ENCODE measurements at regions not wholly inside any gene's neighbourhood (a gene's known extent, or its start where the extent isn't known, plus 50 kb on each side); places are given as distances from the start of the nearest gene placed in this dataset.
A peak's percentile ranks its signal among the peaks of the same experiment; 100 is the strongest.

DNA sequence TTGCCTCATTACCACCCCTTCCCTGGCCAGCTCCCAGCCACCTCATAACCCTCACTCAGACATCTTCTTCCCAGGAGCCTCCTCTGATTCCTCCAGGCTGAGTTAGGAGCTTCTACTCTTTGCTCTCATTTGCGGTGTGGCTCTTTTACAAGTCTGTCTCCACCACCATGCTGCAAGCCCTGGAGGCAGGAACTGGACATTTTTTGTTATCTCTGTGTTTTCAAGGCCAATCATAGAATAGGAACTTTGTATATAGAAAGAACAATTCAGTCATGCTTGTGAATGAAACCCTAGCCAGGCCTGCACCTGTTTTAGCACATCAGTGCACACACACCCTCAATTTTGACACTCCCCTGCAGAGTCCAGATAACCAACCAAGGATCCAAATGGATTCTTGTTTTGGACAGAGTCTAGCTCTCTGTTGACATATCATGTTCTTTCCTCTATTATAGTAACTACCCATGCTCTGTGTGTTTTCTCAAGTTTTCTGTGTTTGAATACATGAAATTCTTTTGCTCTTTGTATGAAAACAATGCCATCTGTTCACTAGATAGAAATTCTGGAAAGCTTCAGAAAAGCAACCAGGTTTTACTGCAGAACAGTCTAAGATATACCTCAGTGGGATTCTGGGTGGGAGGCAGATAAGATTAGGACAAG, 60.9 kb upstream of the ZNF648 start:
- intact Hi-C loops (cut with DNase I): no loop called here
- H3K4me1 ChIP-seq (ENCODE audit: control insufficient read depth in 2 of 3, insufficient read depth in 2 of 3, low read depth in 1 of 3, low read length in 3 of 3): peaks cover 0 to 7% (median 4%) of the 10 kb centered on the region in 3 donors
- no peak overlapping the region for H3K4me3 ChIP-seq (ENCODE audit: low read length in 3 of 3)
- H3K36me3 ChIP-seq (ENCODE audit: control insufficient read depth in 2 of 3, insufficient read depth in 3 of 3, low read length in 3 of 3): no peaks in the 10 kb centered on the region
- FAIRE-seq (no peak), DNase-seq (no peak)
- TF ChIP-seq, protein P1, sequence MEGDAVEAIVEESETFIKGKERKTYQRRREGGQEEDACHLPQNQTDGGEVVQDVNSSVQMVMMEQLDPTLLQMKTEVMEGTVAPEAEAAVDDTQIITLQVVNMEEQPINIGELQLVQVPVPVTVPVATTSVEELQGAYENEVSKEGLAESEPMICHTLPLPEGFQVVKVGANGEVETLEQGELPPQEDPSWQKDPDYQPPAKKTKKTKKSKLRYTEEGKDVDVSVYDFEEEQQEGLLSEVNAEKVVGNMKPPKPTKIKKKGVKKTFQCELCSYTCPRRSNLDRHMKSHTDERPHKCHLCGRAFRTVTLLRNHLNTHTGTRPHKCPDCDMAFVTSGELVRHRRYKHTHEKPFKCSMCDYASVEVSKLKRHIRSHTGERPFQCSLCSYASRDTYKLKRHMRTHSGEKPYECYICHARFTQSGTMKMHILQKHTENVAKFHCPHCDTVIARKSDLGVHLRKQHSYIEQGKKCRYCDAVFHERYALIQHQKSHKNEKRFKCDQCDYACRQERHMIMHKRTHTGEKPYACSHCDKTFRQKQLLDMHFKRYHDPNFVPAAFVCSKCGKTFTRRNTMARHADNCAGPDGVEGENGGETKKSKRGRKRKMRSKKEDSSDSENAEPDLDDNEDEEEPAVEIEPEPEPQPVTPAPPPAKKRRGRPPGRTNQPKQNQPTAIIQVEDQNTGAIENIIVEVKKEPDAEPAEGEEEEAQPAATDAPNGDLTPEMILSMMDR (IDR thresholded peaks at IDR 0.05; ENCODE audit: borderline replicate concordance, extremely low read depth, insufficient read depth): no peak
- no peak overlapping the region for H3K9ac ChIP-seq (ENCODE audit: low read length in 3 of 3)
- no peaks in the 10 kb centered on the region for H3K9me3 ChIP-seq (ENCODE audit: control insufficient read depth in 2 of 3, insufficient read depth in 1 of 3, low read length in 3 of 3)
- no peaks in the 10 kb centered on the region for H3K27me3 ChIP-seq (ENCODE audit: control insufficient read depth, insufficient read depth, low read length)
- no peak overlapping the region for H3K27ac ChIP-seq (ENCODE audit: low read depth in 2 of 2, low read length in 2 of 2)

DNA sequence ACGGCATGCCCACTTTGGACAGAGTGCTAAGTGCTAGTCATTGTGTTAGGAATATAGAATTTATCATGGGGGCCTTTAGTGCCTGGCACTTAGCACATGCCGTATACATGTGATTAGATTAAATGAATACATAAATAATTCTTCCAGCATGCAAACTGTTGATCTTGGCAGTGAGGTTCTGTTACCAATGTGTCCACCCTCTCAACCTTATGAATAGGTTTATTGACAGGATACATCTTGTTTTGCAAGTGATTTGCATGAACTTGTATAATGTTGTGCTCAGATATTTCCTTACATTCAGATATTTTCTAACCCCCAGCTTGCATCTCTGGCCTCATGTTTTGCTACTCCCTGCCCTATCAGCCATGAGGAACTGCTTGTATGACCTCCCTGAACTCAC, 60.3 kb upstream of the ZNF648 start:
- no peaks in the 10 kb centered on the region for H3K36me3 ChIP-seq (ENCODE audit: control insufficient read depth in 2 of 3, insufficient read depth in 3 of 3, low read length in 3 of 3)
- no peak overlapping the region for H3K4me3 ChIP-seq (ENCODE audit: low read length in 3 of 3)
- H3K4me1 ChIP-seq (ENCODE audit: control insufficient read depth in 2 of 3, insufficient read depth in 2 of 3, low read depth in 1 of 3, low read length in 3 of 3): peaks cover 0 to 7% (median 4%) of the 10 kb centered on the region in 3 donors
- intact Hi-C loops (cut with DNase I): no loop called here
- DNase-seq (no peak), FAIRE-seq (no peak)
- H3K9me3 ChIP-seq (ENCODE audit: control insufficient read depth in 2 of 3, insufficient read depth in 1 of 3, low read length in 3 of 3): no peaks in the 10 kb centered on the region
- H3K9ac ChIP-seq (ENCODE audit: low read length in 3 of 3): no peak overlapping the region
- no peaks in the 10 kb centered on the region for H3K27me3 ChIP-seq (ENCODE audit: control insufficient read depth, insufficient read depth, low read length)
- H3K27ac ChIP-seq (ENCODE audit: low read depth in 2 of 2, low read length in 2 of 2): no peak overlapping the region
- TF ChIP-seq, protein P1 (IDR thresholded peaks at IDR 0.05; ENCODE audit: borderline replicate concordance, extremely low read depth, insufficient read depth): no peak

DNA sequence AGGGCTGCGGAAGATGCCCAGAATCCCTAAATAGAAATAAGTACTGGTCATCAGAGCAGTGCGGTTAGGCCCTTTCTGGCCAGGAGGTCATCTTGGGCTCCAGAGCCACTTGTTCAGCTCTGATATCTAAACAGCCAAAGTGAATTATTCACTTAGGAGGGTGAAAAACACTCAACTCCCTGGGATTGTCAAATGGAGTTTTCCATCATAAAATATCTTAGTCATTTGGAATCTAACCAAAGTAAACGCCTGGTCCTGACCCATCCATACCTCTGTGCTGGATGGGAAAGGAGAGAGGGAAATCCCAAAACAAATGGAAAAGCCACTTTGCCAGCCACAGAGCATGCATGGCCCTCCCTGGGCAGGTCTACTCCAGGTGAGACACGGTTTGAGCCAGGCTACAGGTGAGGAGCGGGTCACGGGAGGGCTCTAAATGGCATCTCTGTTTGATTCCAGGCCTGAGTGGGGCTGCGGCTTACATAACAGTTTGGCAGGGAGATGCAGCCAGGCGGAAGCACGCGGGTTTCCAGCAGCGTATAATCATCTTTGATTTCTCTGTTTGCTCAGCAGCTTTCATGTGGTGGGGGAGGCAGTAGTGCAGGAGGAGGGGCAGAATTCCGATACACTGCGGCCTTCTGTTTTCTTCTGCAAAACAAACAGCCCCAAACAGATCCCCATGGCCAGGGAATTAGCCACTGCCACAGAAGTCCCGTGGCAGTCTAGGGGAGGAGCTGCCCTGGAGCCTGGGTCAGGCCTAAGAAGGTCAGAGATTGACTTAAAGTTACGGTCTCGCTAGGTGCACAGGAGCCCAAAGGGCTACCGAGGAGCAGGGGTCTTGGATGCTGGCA, 59.1 kb upstream of the ZNF648 start:
- Histone ChIP-seq H3K4me3 (ENCODE audit: low read length in 3 of 3) (no peak overlapping the region), H3K9me3 (ENCODE audit: control insufficient read depth in 2 of 3, insufficient read depth in 1 of 3, low read length in 3 of 3) (no peaks in the 10 kb centered on the region), H3K27ac (ENCODE audit: low read depth in 2 of 2, low read length in 2 of 2) (peak overlapping the region; percentile 34 to 41), H3K9ac (ENCODE audit: low read length in 3 of 3) (no peak overlapping the region), H3K27me3 (ENCODE audit: control insufficient read depth, insufficient read depth, low read length) (no peaks in the 10 kb centered on the region), H3K36me3 (ENCODE audit: control insufficient read depth in 2 of 3, insufficient read depth in 3 of 3, low read length in 3 of 3) (no peaks in the 10 kb centered on the region), H3K4me1 (ENCODE audit: control insufficient read depth in 2 of 3, insufficient read depth in 2 of 3, low read depth in 1 of 3, low read length in 3 of 3) (peaks cover 0 to 7% (median 4%) of the 10 kb centered on the region in 3 donors)
- intact Hi-C loops (cut with DNase I): no loop called here
- TF ChIP-seq, protein P1 (IDR thresholded peaks at IDR 0.05; ENCODE audit: borderline replicate concordance, extremely low read depth, insufficient read depth): no peak
- no peak for FAIRE-seq
- DNase-seq: peak in 3 of 5 donors; percentile 24 to 83 (median 43)

All from kidney (tissue), 13 donors.